ENCODE measurements at regions not wholly inside any gene's neighbourhood (a gene's known extent, or its start where the extent isn't known, plus 50 kb on each side); places are given as distances from the start of the nearest gene placed in this dataset.

GRCh38 chr3:148455098-148455497 is 242.6 kb upstream of the AGTR1 start:
- Histone ChIP-seq H3K27me3 (no peaks in the 10 kb centered on the region), H3K27ac (no peak overlapping the region), H3K9me3 (no peaks in the 10 kb centered on the region), H3K4me1 (no peaks in the 10 kb centered on the region), H3K36me3 (no peaks in the 10 kb centered on the region), H3K4me3 (no peak overlapping the region)
- TF ChIP-seq POLR2AphosphoS5 (IDR thresholded peaks at IDR 0.05): no peak
- no peak for TF ChIP-seq CTCF (IDR thresholded peaks at IDR 0.05)
- TF ChIP-seq EP300 (IDR thresholded peaks at IDR 0.05): no peak
- 66 to 74% methylated on average over 4 of the region's 4 CpGs for WGBS, 2 donors (ENCODE audit: low coverage in 1 of 2)
- ATAC-seq: peak; percentile 71

- Histone ChIP-seq H3K27ac (no peak overlapping the region), H3K9me3 (no peaks in the 10 kb centered on the region), H3K4me1 (no peaks in the 10 kb centered on the region), H3K27me3 (no peaks in the 10 kb centered on the region), H3K36me3 (no peaks in the 10 kb centered on the region), H3K4me3 (no peak overlapping the region)
- no peak for ATAC-seq
- TF ChIP-seq EP300 (IDR thresholded peaks at IDR 0.05) (no peak), POLR2A (IDR thresholded peaks at IDR 0.05) (no peak), POLR2AphosphoS5 (IDR thresholded peaks at IDR 0.05) (no peak), CTCF (IDR thresholded peaks at IDR 0.05) (no peak)
- WGBS, 2 donors (ENCODE audit: low coverage in 1 of 2): 67% methylated on average over 1 of the region's 1 CpG
These were observed 239.8 kb upstream of the AGTR1 start for GRCh38 chr3:148457886-148458285.

- H3K9me3 ChIP-seq: no peaks in the 10 kb centered on the region
- no peak for TF ChIP-seq POLR2AphosphoS5 (IDR thresholded peaks at IDR 0.05)
- TF ChIP-seq EP300 (IDR thresholded peaks at IDR 0.05): no peak
- TF ChIP-seq CTCF (IDR thresholded peaks at IDR 0.05): peak in 2 of 4 experiments; percentile 26 to 28
- no peak for TF ChIP-seq POLR2A (IDR thresholded peaks at IDR 0.05)
- no peak overlapping the region for H3K27ac ChIP-seq
- H3K4me3 ChIP-seq: no peak overlapping the region
- ATAC-seq: no peak
- WGBS, 2 donors (ENCODE audit: low coverage in 1 of 2): 73 to 87% methylated on average over 1 of the region's 1 CpG
- H3K27me3 ChIP-seq: no peaks in the 10 kb centered on the region
- H3K36me3 ChIP-seq: no peaks in the 10 kb centered on the region
- peaks cover 0 to 3% (median 0%) of the 10 kb centered on the region in 3 donors for H3K4me1 ChIP-seq
These were observed 237.7 kb upstream of the AGTR1 start for GRCh38 chr3:148459931-148460513.

GRCh38 chr3:148460686-148461085 is 237.0 kb upstream of the AGTR1 start:
- no peaks in the 10 kb centered on the region for H3K27me3 ChIP-seq
- no peak overlapping the region for H3K4me3 ChIP-seq
- peaks cover 0 to 3% (median 0%) of the 10 kb centered on the region in 3 donors for H3K4me1 ChIP-seq
- no peak for ATAC-seq
- TF ChIP-seq EP300 (IDR thresholded peaks at IDR 0.05): no peak
- TF ChIP-seq POLR2A (IDR thresholded peaks at IDR 0.05): no peak
- TF ChIP-seq POLR2AphosphoS5 (IDR thresholded peaks at IDR 0.05): no peak
- no peak for TF ChIP-seq CTCF (IDR thresholded peaks at IDR 0.05)
- H3K36me3 ChIP-seq: no peaks in the 10 kb centered on the region
- no peaks in the 10 kb centered on the region for H3K9me3 ChIP-seq
- WGBS, 2 donors (ENCODE audit: low coverage in 1 of 2): 91 to 100% methylated on average over 1 to 3 of the region's 3 CpGs
- no peak overlapping the region for H3K27ac ChIP-seq

- Histone ChIP-seq H3K27ac (no peak overlapping the region), H3K9me3 (no peaks in the 10 kb centered on the region), H3K4me3 (no peak overlapping the region), H3K36me3 (no peaks in the 10 kb centered on the region), H3K4me1 (peaks cover 0 to 3% (median 0%) of the 10 kb centered on the region in 3 donors), H3K27me3 (no peaks in the 10 kb centered on the region)
- TF ChIP-seq POLR2A (IDR thresholded peaks at IDR 0.05) (no peak), CTCF (IDR thresholded peaks at IDR 0.05) (no peak), EP300 (IDR thresholded peaks at IDR 0.05) (no peak), POLR2AphosphoS5 (IDR thresholded peaks at IDR 0.05) (no peak)
- no peak for ATAC-seq
- 31 to 68% methylated on average over 2 of the region's 2 CpGs for WGBS, 2 donors (ENCODE audit: low coverage in 1 of 2)
These were observed 233.5 kb upstream of the AGTR1 start for GRCh38 chr3:148464246-148464645.

All from gastroesophageal sphincter (tissue), 4 donors.